ENCODE measurements at regions not wholly inside any gene's neighbourhood (a gene's known extent, or its start where the extent isn't known, plus 50 kb on each side); places are given as distances from the start of the nearest gene placed in this dataset.

DNA sequence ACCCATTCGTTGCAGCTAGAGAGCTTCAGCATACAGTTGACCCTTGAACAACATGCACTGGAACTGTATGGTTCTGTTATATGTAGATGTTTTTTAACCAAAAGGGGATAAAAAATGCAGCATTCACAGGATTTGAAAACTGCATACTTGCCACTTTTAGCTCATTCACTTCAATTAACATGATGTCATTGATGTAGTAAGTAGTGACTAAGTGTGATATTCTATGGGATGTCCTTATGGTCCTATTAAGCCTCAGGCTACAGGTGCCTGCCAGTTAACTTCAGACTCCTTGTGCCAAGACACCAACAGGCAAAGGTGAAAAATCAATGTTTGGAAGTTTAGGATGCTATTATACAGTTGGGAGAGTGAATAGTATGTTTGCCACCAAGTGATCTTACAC, 553.6 kb upstream of the NECTIN3 start (continued):
- no peak for TF ChIP-seq HDAC1 (IDR thresholded peaks at IDR 0.05)
- TF ChIP-seq RFX7 (CRISPR knock-in tag; IDR thresholded peaks at IDR 0.05): no peak

DNA sequence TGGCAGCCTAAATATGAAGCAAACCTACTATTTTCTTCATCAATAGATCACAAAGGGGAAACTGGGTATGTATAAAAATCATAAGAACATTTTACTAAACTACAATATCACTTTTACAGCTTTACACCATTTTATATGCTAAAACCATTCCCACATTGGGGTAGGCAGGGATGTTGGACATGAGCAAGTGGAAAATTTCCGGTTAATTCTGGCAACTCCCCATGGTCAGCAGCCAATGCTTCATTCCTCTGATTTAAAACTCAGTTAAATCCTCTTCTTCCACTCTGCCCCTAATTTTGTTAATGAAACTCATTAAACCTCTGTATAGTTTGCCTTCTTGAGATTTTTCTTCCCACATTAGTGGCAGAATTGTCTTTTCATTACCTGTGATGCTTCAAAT, 552.5 kb upstream of the NECTIN3 start:
- no peaks in the 10 kb centered on the region for H3K27me3 ChIP-seq (ENCODE audit: control insufficient read depth in 2 of 2, insufficient read depth in 2 of 2, low read length in 2 of 2)
- ATAC-seq: no peak
- TF ChIP-seq NFATC3 (IDR thresholded peaks at IDR 0.05) (no peak), ZNF124 (CRISPR knock-in tag; IDR thresholded peaks at IDR 0.05) (no peak), MTA3 (IDR thresholded peaks at IDR 0.05; ENCODE audit: borderline replicate concordance) (no peak), PTRF (tag; IDR thresholded peaks at IDR 0.05) (no peak), ZNF589 (CRISPR knock-in tag; IDR thresholded peaks at IDR 0.05; ENCODE audit: low read depth) (no peak), KDM4B (IDR thresholded peaks at IDR 0.05; ENCODE audit: borderline replicate concordance in 2 of 2, low read depth in 1 of 2) (no peak), ARNT (IDR thresholded peaks at IDR 0.05) (no peak), MECOM (CRISPR knock-in tag; IDR thresholded peaks at IDR 0.05) (no peak), FOXK2 (conservative IDR thresholded peaks at IDR 0.05 in 1 of 2, IDR thresholded peaks at IDR 0.05 in 1 of 2; ENCODE audit: low read depth in 2 of 2) (no peak), RBM25 (IDR thresholded peaks at IDR 0.05; ENCODE audit: low read depth, low read length, severe bottlenecking) (no peak), POLR2G (IDR thresholded peaks at IDR 0.05; ENCODE audit: low read depth, low read length) (no peak), ADNP (tag; IDR thresholded peaks at IDR 0.05) (no peak), KDM2B (CRISPR knock-in tag; IDR thresholded peaks at IDR 0.05) (no peak), ZNF76 (CRISPR knock-in tag; IDR thresholded peaks at IDR 0.05; ENCODE audit: borderline replicate concordance) (no peak), NCOA4 (IDR thresholded peaks at IDR 0.05; ENCODE audit: partially characterized antibody) (no peak), ZNF197 (CRISPR knock-in tag; IDR thresholded peaks at IDR 0.05; ENCODE audit: low read depth) (no peak)
- TF ChIP-seq, protein P1, sequence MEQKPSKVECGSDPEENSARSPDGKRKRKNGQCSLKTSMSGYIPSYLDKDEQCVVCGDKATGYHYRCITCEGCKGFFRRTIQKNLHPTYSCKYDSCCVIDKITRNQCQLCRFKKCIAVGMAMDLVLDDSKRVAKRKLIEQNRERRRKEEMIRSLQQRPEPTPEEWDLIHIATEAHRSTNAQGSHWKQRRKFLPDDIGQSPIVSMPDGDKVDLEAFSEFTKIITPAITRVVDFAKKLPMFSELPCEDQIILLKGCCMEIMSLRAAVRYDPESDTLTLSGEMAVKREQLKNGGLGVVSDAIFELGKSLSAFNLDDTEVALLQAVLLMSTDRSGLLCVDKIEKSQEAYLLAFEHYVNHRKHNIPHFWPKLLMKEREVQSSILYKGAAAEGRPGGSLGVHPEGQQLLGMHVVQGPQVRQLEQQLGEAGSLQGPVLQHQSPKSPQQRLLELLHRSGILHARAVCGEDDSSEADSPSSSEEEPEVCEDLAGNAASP (IDR thresholded peaks at IDR 0.05): no peak
- TF ChIP-seq, protein P2, sequence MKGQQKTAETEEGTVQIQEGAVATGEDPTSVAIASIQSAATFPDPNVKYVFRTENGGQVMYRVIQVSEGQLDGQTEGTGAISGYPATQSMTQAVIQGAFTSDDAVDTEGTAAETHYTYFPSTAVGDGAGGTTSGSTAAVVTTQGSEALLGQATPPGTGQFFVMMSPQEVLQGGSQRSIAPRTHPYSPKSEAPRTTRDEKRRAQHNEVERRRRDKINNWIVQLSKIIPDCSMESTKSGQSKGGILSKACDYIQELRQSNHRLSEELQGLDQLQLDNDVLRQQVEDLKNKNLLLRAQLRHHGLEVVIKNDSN (CRISPR knock-in tag; IDR thresholded peaks at IDR 0.05): no peak
- TF ChIP-seq, protein P3, sequence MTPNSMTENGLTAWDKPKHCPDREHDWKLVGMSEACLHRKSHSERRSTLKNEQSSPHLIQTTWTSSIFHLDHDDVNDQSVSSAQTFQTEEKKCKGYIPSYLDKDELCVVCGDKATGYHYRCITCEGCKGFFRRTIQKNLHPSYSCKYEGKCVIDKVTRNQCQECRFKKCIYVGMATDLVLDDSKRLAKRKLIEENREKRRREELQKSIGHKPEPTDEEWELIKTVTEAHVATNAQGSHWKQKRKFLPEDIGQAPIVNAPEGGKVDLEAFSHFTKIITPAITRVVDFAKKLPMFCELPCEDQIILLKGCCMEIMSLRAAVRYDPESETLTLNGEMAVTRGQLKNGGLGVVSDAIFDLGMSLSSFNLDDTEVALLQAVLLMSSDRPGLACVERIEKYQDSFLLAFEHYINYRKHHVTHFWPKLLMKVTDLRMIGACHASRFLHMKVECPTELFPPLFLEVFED (CRISPR knock-in tag; conservative IDR thresholded peaks at IDR 0.05): no peak
- peaks cover 11% of the 10 kb centered on the region; the same call in 1 of the 2 replicates for H3K9me3 ChIP-seq (replicated peaks; ENCODE audit: control insufficient read depth, insufficient read depth, low read depth, low read length)
- H3K4me2 ChIP-seq (ENCODE audit: insufficient read depth, low read length): no peak overlapping the region
- in situ Hi-C loops (cut with MboI): no loop called here
- no peak overlapping the region for H3K27ac ChIP-seq (ENCODE audit: extremely low read depth, low read depth, low read length)
- peaks cover 6 to 9% of the 10 kb centered on the region in 2 experiments; a peak in 4 of 5 replicates for H3K4me1 ChIP-seq (replicated peaks in 1 of 2; ENCODE audit: control insufficient read depth in 2 of 2, insufficient read depth in 2 of 2, low read length in 2 of 2)
- H3K9me1 ChIP-seq (ENCODE audit: control insufficient read depth, insufficient read depth, low read length): no peaks in the 10 kb centered on the region
- H3K36me3 ChIP-seq (ENCODE audit: control insufficient read depth, insufficient read depth, low read length): peaks cover 20% of the 10 kb centered on the region; the same call in 2 of the 3 replicates
- no peak for FAIRE-seq
- ChIA-PET CTCF (ENCODE audit: low intra/inter-chr PET ratio) (no interaction called here), POLR2A (no interaction called here)
- H3K4me3 ChIP-seq: no peak overlapping the region
- no peak overlapping the region for H2AFZ ChIP-seq (ENCODE audit: low read depth, low read length)
- no TSS peak for BruUV-seq (replicated peaks)
- DNase-seq (ENCODE audit: extremely low read depth in 1 of 4, low spot score in 3 of 4): no peak
- H3K9ac ChIP-seq (ENCODE audit: insufficient read depth in 1 of 2, low read depth in 2 of 2, low read length in 2 of 2): no peak overlapping the region
- intact Hi-C loops (cut with micrococcal nuclease): no loop called here
- peaks cover 89% of the 10 kb centered on the region for H3K79me2 ChIP-seq (ENCODE audit: control insufficient read depth, insufficient read depth, low read length)
- 100% methylated on average over 1 of the region's 1 CpG for WGBS (ENCODE audit: insufficient coverage, low coverage, missing lambda C conversion rate)
- H4K20me1 ChIP-seq (replicated peaks; ENCODE audit: control insufficient read depth, insufficient read depth, low read length): no peaks in the 10 kb centered on the region

Data from K562 (cell line).